Smooth muscle cell (in vitro differentiated cells): ENCODE measurements at regions not wholly inside any gene's neighbourhood (a gene's known extent, or its start where the extent isn't known, plus 50 kb on each side); places are given as distances from the start of the nearest gene placed in this dataset.

Experiments
- DNase-seq: peaks from one replicate; lab custom pipeline; 2025; ENCODE audit not compliant: unreplicated experiment; lab: John Stamatoyannopoulos, UW
- H2AFZ ChIP-seq: fragments of 200-600 bp; sonication (generic); 2 replicates; pipeline ENCODE4 v1.6.0; 2016; ENCODE audit warnings: antibody characterized with exemption, low read depth, mild to moderate bottlenecking
- H3F3A ChIP-seq: fragments of 200-600 bp; sonication (generic); 2 replicates; pipeline ENCODE4 v1.6.0; 2017; ENCODE audit warnings: antibody characterized with exemption, low read depth
- H3K27ac ChIP-seq: fragments of 200-600 bp; sonication (generic); 2 replicates; pipeline ENCODE4 v1.5.1; 2016; ENCODE audit warnings: low read depth, mild to moderate bottlenecking
- H3K27me3 ChIP-seq: fragments of 200-600 bp; sonication (generic); 2 replicates; pipeline ENCODE4 v1.6.1; 2016; ENCODE audit warnings: low read depth, mild to moderate bottlenecking
- H3K36me3 ChIP-seq: fragments of 200-600 bp; sonication (generic); 2 replicates; pipeline ENCODE4 v1.5.1; 2016; ENCODE audit warnings: low read depth
- H3K4me1 ChIP-seq: fragments of 200-600 bp; sonication (generic); 2 replicates; pipeline ENCODE4 v1.5.1; 2016; ENCODE audit warnings: low read depth
- H3K4me2 ChIP-seq: fragments of 200-600 bp; sonication (generic); 2 replicates; pipeline ENCODE4 v1.6.0; 2016; ENCODE audit warnings: mild to moderate bottlenecking
- H3K4me3 ChIP-seq: fragments of 200-600 bp; sonication (generic); 2 replicates; pipeline ENCODE4 v1.5.1; 2016; ENCODE audit warnings: mild to moderate bottlenecking
- H3K79me2 ChIP-seq: fragments of 200-600 bp; sonication (generic); 2 replicates; pipeline ENCODE4 v1.6.0; 2016; ENCODE audit warnings: low read depth, mild to moderate bottlenecking
- H3K9ac ChIP-seq: fragments of 200-600 bp; sonication (generic); 2 replicates; pipeline ENCODE4 v1.6.0; 2016; ENCODE audit warnings: low read depth
- H3K9me3 ChIP-seq: fragments of 200-600 bp; sonication (generic); replicated peaks from 2 replicates; pipeline ENCODE4 v1.5.1; 2016; ENCODE audit warnings: low read depth
- H4K20me1 ChIP-seq: fragments of 200-600 bp; sonication (generic); 2 replicates; pipeline ENCODE4 v1.6.0; 2016; ENCODE audit warnings: low read depth
- CTCF ChIP-seq: fragments of 200-600 bp; sonication (generic); IDR thresholded peaks from 2 replicates; pipeline ENCODE4 v1.5.1; 2017; ENCODE audit warnings: borderline replicate concordance, mild to moderate bottlenecking, antibody characterized with exemption; ENCODE audit not compliant: insufficient read depth, poor library complexity, severe bottlenecking
- WGBS: methylation state at CpG from one replicate; pipeline ENCODE4 v1.1.7; 2016; ENCODE audit warnings: low lambda C conversion rate; 5-methylcytosine and 5-hydroxymethylcytosine counted together

- Histone ChIP-seq H3F3A (no peaks in the 10 kb centered on the region), H2AFZ (no peak overlapping the region), H3K9me3 (no peaks in the 10 kb centered on the region), H3K4me2 (no peak overlapping the region), H3K4me1 (peaks cover 6% of the 10 kb centered on the region), H3K79me2 (no peaks in the 10 kb centered on the region), H3K27me3 (no peaks in the 10 kb centered on the region), H3K36me3 (no peaks in the 10 kb centered on the region), H3K9ac (no peak overlapping the region), H3K27ac (no peak overlapping the region), H4K20me1 (no peaks in the 10 kb centered on the region), H3K4me3 (no peak overlapping the region)
- DNase-seq = no peak
- 94% methylated on average over 15 of the region's 15 CpGs for WGBS
- TF ChIP-seq CTCF = no peak
Observed at GRCh38 chr9:129359162-129359811, 181.2 kb upstream of the IER5L start.

- H3K36me3 ChIP-seq = no peaks in the 10 kb centered on the region
- no peak overlapping the region for H3K9ac ChIP-seq
- H3F3A ChIP-seq = no peaks in the 10 kb centered on the region
- no peak overlapping the region for H3K4me3 ChIP-seq
- H2AFZ ChIP-seq = no peak overlapping the region
- no peaks in the 10 kb centered on the region for H3K9me3 ChIP-seq
- peaks cover 6% of the 10 kb centered on the region for H3K4me1 ChIP-seq
- H3K27me3 ChIP-seq = no peaks in the 10 kb centered on the region
- H3K79me2 ChIP-seq = no peaks in the 10 kb centered on the region
- WGBS = 81% methylated on average over 12 of the region's 12 CpGs
- no peak for DNase-seq
- no peak for TF ChIP-seq CTCF
- no peak overlapping the region for H3K27ac ChIP-seq
- H3K4me2 ChIP-seq = no peak overlapping the region
- no peaks in the 10 kb centered on the region for H4K20me1 ChIP-seq
Observed at GRCh38 chr9:129358621-129359154, 180.6 kb upstream of the IER5L start.

GRCh38 chr9:129357773-129358245 is 179.7 kb upstream of the IER5L start:
- 90% methylated on average over 6 of the region's 6 CpGs for WGBS
- Histone ChIP-seq H4K20me1 (no peaks in the 10 kb centered on the region), H2AFZ (no peak overlapping the region)

More at GRCh38 chr9:129357773-129358245, 179.7 kb upstream of the IER5L start:
- no peak for DNase-seq
- Histone ChIP-seq H3K27ac (no peak overlapping the region), H3F3A (no peaks in the 10 kb centered on the region), H3K79me2 (no peaks in the 10 kb centered on the region), H3K9ac (no peak overlapping the region), H3K4me2 (no peak overlapping the region), H3K36me3 (no peaks in the 10 kb centered on the region), H3K9me3 (no peaks in the 10 kb centered on the region), H3K4me3 (no peak overlapping the region), H3K4me1 (peaks cover 15% of the 10 kb centered on the region), H3K27me3 (no peaks in the 10 kb centered on the region)
- no peak for TF ChIP-seq CTCF
